WI38 (cell line): ENCODE measurements at regions not wholly inside any gene's neighbourhood (a gene's known extent, or its start where the extent isn't known, plus 50 kb on each side); places are given as distances from the start of the nearest gene placed in this dataset.
"Not testable (repeated sequence)": the region's sequence is repeated elsewhere in the genome, so short reads cannot be mapped to it uniquely, and the experiment has no call there.

Experiments
- H3K4me3 ChIP-seq: 2 replicates; pipeline ENCODE4 v1.5.1; 2011; ENCODE audit warnings: low read depth, mild to moderate bottlenecking, control low read depth, low read length
- TF ChIP-seq, protein P1 (sequence below): IDR thresholded peaks from 2 replicates; pipeline ENCODE4 v1.5.1; 2012; ENCODE audit warnings: low read depth, mild to moderate bottlenecking, control low read depth, low read length

DNA sequence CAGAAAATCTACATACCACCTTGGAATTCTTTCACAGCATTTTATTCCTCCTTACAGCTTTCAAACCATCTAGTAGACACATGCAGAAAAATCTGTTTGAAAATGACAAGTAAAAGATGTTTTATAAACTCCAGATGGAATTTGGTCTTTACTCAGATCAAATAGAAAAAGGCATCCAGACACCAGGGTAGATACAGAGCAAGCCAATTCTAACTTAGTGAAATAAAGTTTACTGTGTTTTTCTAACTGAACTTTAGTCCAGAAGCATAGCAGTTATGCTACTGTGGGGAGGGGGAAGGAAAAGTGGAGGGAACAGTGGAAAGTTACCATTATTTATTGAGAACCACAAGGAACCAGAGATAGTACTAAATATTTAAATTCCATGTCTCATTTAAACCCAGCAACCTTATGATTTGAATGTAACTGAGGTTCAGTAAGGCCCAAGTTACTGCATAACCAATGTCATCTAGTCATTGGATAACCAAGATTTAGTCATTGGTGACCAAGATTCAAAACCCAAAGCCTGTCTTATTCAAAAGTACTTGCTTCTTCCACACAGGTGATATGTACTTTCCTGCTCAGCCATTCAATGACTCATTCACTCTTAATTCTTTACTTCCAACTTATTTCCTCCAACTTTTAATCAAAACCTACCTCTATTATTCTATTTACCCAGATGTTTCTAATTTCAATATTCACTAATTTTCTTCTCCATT lies 57.7 kb downstream of the RAD51AP2 start:
- H3K4me3 ChIP-seq: no peak overlapping the region
- TF ChIP-seq, protein P1, sequence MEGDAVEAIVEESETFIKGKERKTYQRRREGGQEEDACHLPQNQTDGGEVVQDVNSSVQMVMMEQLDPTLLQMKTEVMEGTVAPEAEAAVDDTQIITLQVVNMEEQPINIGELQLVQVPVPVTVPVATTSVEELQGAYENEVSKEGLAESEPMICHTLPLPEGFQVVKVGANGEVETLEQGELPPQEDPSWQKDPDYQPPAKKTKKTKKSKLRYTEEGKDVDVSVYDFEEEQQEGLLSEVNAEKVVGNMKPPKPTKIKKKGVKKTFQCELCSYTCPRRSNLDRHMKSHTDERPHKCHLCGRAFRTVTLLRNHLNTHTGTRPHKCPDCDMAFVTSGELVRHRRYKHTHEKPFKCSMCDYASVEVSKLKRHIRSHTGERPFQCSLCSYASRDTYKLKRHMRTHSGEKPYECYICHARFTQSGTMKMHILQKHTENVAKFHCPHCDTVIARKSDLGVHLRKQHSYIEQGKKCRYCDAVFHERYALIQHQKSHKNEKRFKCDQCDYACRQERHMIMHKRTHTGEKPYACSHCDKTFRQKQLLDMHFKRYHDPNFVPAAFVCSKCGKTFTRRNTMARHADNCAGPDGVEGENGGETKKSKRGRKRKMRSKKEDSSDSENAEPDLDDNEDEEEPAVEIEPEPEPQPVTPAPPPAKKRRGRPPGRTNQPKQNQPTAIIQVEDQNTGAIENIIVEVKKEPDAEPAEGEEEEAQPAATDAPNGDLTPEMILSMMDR: no peak

DNA sequence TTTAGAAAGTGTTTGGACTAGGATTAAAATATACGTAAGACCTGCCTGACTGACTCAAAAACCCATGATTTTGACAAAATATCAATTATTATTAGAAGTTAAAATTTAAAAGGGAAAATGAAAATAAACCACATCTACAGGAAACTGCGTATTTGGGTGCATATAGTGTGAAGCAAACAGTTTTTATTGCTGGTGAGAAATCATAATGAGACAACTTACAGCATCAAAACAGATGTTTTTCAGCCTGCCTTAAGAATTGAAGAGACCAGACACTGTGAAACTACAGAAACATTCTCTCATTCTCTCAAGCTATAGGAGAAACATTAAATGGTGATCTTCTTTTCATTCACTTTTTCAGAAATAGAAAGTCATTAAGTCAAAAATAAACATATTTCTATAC lies 62.9 kb downstream of the RAD51AP2 start:
- TF ChIP-seq, protein P1: no peak

GRCh38 chr2:17446191-17446590 lies 72.0 kb downstream of the RAD51AP2 start:
- not testable (repeated sequence) for H3K4me3 ChIP-seq

More for the DNA sequence above, 62.9 kb downstream of the RAD51AP2 start:
- no peak overlapping the region for H3K4me3 ChIP-seq

GRCh38 chr2:17445744-17446143 lies 72.5 kb downstream of the RAD51AP2 start:
- TF ChIP-seq, protein P1: no peak

DNA sequence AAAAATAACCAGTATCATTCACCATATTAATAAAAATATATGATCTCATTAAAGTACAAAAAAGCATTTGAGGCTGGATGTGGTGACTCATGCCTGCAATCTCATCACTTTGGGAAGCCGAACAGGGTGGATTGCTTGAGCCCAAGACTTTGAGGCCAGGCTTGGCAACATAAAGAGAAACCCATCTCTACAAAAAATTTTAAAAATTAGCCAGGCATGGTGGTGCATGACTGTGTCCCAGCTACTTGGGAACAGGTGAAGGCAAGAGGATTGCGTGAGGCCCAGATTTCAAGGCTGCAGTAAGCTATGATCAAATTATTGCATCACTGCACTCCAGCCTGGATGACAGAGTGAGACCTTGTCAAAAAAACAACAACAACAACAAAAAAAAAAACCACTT lies 75.9 kb downstream of the RAD51AP2 start:
- no peak overlapping the region for H3K4me3 ChIP-seq
- TF ChIP-seq, protein P1: no peak

More at GRCh38 chr2:17445744-17446143, 72.5 kb downstream of the RAD51AP2 start:
- H3K4me3 ChIP-seq: no peak overlapping the region

DNA sequence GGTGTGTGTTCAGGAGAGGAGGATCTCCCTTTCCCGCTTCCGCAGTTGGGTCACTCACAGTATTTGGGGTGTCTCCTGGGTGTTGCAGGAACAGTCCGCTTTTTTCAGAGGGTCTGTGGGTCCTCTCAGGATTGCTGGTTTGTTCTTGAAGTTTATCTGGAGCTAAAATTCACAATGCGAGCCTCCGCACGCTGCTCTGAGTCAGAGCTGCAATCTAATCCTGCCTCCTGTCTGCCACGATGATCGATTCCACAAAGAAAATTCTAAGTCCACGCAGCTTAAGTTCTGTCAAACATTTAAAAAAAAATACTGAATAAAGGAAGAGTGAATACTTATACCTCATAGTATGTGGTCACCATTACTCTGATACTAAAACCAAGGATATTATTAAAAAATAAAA lies 76.5 kb downstream of the RAD51AP2 start:
- no peak overlapping the region for H3K4me3 ChIP-seq

GRCh38 chr2:17441055-17441771 lies 77.0 kb downstream of the RAD51AP2 start:
- H3K4me3 ChIP-seq: no peak overlapping the region
- TF ChIP-seq, protein P1: no peak

More for the DNA sequence above, 76.5 kb downstream of the RAD51AP2 start:
- TF ChIP-seq, protein P1: no peak

GRCh38 chr2:17430326-17430725 lies 87.9 kb downstream of the RAD51AP2 start:
- no peak overlapping the region for H3K4me3 ChIP-seq
- TF ChIP-seq, protein P1: no peak
